IMR-90 (cell line): ENCODE measurements at regions not wholly inside any gene's neighbourhood (a gene's known extent, or its start where the extent isn't known, plus 50 kb on each side); places are given as distances from the start of the nearest gene placed in this dataset.
"Not testable (repeated sequence)": the region's sequence is repeated elsewhere in the genome, so short reads cannot be mapped to it uniquely, and the experiment has no call there.

Source experiments
- ATAC-seq: fragments of 200-7000 bp; cut with Tn5 transposase; 2 replicates; pipeline ENCODE4 v1.9.1; 2020; ENCODE audit warnings: low read depth, mild to moderate bottlenecking, moderate library complexity
- BruUV-seq: library from RNA; stranded (reverse); fragments of 400-500 nt; replicated peaks from 2 replicates; lab custom pipeline; 2021; lab: Mats Ljungman, UMichigan
- CTCF ChIA-PET: fragments of 300-600 bp; formaldehyde crosslinking; extraction: SDS; loops from one replicate; lab custom pipeline; 2021; ENCODE audit warnings: antibody characterized with exemption; lab: Yijun Ruan, JAX
- POLR2A ChIA-PET: fragments of 300-600 bp; sonication (Branson Sonifier 250); formaldehyde crosslinking; loops from one replicate; lab custom pipeline; 2022; ENCODE audit warnings: antibody characterized with exemption; ENCODE audit not compliant: unreplicated experiment; lab: Charles Lee
- DNase-seq: peaks from one replicate; pipeline ENCODE4 v3.0.0; 2013
- H2AFZ ChIP-seq: replicated peaks from 2 replicates; pipeline ENCODE3; 2013; ENCODE audit warnings: low read length, mild to moderate bottlenecking; ENCODE audit not compliant: poor library complexity
- H2AK5ac ChIP-seq: 2 replicates; pipeline ENCODE4 v1.6.1; 2013; ENCODE audit warnings: low read depth, low read length, inconsistent platforms
- H2AK9ac ChIP-seq: replicated peaks from 2 replicates; pipeline ENCODE3; 2013; ENCODE audit warnings: mild to moderate bottlenecking, low read depth, low read length, moderate library complexity; ENCODE audit not compliant: poor library complexity
- H2BK120ac ChIP-seq: 2 replicates; pipeline ENCODE4 v1.6.1; 2013; ENCODE audit warnings: low read depth, low read length, inconsistent platforms
- H2BK15ac ChIP-seq: 3 replicates; pipeline ENCODE4 v1.6.1; 2013; ENCODE audit warnings: low read depth, low read length, inconsistent platforms
- H2BK20ac ChIP-seq: 2 replicates; pipeline ENCODE4 v1.6.1; 2013; ENCODE audit warnings: low read depth, mild to moderate bottlenecking, inconsistent platforms, low read length, moderate library complexity
- H2BK5ac ChIP-seq: 2 replicates; pipeline ENCODE4 v1.6.1; 2013; ENCODE audit warnings: mild to moderate bottlenecking, low read depth, low read length, inconsistent platforms; ENCODE audit not compliant: poor library complexity, severe bottlenecking
- H3K14ac ChIP-seq: replicated peaks from 2 replicates; pipeline ENCODE4 v1.6.1; 2013; ENCODE audit warnings: low read depth, low read length, inconsistent platforms
- H3K18ac ChIP-seq: 2 replicates; pipeline ENCODE4 v1.6.1; 2013; ENCODE audit warnings: low read depth, low read length, control low read depth
- H3K23ac ChIP-seq: 2 replicates; pipeline ENCODE4 v1.6.1; 2013; ENCODE audit warnings: low read depth, low read length, inconsistent platforms
- H3K27ac ChIP-seq: 2 replicates; pipeline ENCODE4 v1.5.1; 2013; ENCODE audit warnings: mild to moderate bottlenecking, control low read depth, low read length; ENCODE audit not compliant: insufficient read depth
- H3K27me3 ChIP-seq: 2 replicates; pipeline ENCODE4 v1.6.1; 2013; ENCODE audit warnings: low read length; ENCODE audit not compliant: control insufficient read depth, insufficient read depth
- H3K36me3 ChIP-seq: 2 replicates; pipeline ENCODE4 v1.6.1; 2013; ENCODE audit warnings: low read length, mixed read lengths; ENCODE audit not compliant: control insufficient read depth, insufficient read depth
- H3K4ac ChIP-seq: 2 replicates; pipeline ENCODE4 v1.6.1; 2013; ENCODE audit warnings: low read depth, low read length, inconsistent platforms
- H3K4me1 ChIP-seq: 2 replicates; pipeline ENCODE4 v1.6.1; 2013; ENCODE audit warnings: low read length, mixed read lengths; ENCODE audit not compliant: control insufficient read depth, insufficient read depth
- H3K4me2 ChIP-seq: 2 replicates; pipeline ENCODE4 v1.6.1; 2013; ENCODE audit warnings: low read depth, mild to moderate bottlenecking, control low read depth, low read length, moderate library complexity
- H3K4me3 ChIP-seq: 2 replicates; pipeline ENCODE4 v1.5.1; 2013; ENCODE audit warnings: low read depth, mild to moderate bottlenecking, control low read depth, low read length, moderate library complexity; ENCODE audit not compliant: insufficient read depth
- H3K56ac ChIP-seq: 2 replicates; pipeline ENCODE4 v1.6.1; 2013; ENCODE audit warnings: low read length, inconsistent platforms; ENCODE audit not compliant: insufficient read depth; ENCODE audit errors: extremely low read depth
- H3K79me1 ChIP-seq, 2 experiments: 2 replicates each; pipeline ENCODE4 v1.6.1; 2013; ENCODE audit warnings: low read length in 2 of 2, inconsistent platforms in 1 of 2, low read depth in 1 of 2
- H3K9ac ChIP-seq: 2 replicates; pipeline ENCODE4 v1.6.1; 2013; ENCODE audit warnings: low read depth, low read length, control low read depth
- H3K9me1 ChIP-seq: 2 replicates; pipeline ENCODE4 v1.6.1; 2013; ENCODE audit warnings: low read length, inconsistent platforms; ENCODE audit not compliant: insufficient read depth
- H3K9me3 ChIP-seq: 2 replicates; pipeline ENCODE4 v1.6.1; 2013; ENCODE audit warnings: low read length; ENCODE audit not compliant: control insufficient read depth, insufficient read depth
- H4K20me1 ChIP-seq: 2 replicates; pipeline ENCODE4 v1.6.1; 2013; ENCODE audit warnings: low read length, inconsistent platforms; ENCODE audit not compliant: insufficient read depth
- H4K5ac ChIP-seq: 2 replicates; pipeline ENCODE4 v1.6.1; 2013; ENCODE audit warnings: mild to moderate bottlenecking, low read depth, low read length, control low read depth
- H4K8ac ChIP-seq, 2 experiments: 2 replicates each; pipeline ENCODE4 v1.6.1; 2013; ENCODE audit warnings: low read depth in 2 of 2, low read length in 2 of 2, control low read depth in 1 of 2, inconsistent platforms in 1 of 2
- H4K91ac ChIP-seq: 2 replicates; pipeline ENCODE4 v1.6.1; 2013; ENCODE audit warnings: low read depth, low read length, inconsistent platforms; ENCODE audit not compliant: insufficient read depth
- WGBS, 2 experiments: methylation state at CpG; one replicate each; pipeline versions ENCODE4 v1.1.5 to v1.1.7; 2013; ENCODE audit warnings: missing lambda C conversion rate in 2 of 2; ENCODE audit not compliant: insufficient read length in 1 of 2; ENCODE audit errors: extremely low coverage in 2 of 2; 5-methylcytosine and 5-hydroxymethylcytosine counted together
- dilution Hi-C: fragments of 300-500 bp; cut with HindIII; formaldehyde crosslinking; loops from one replicate; pipeline ENCODE4 v1.14.3; 2018; ENCODE audit warnings: low sequenced_read_pairs; ENCODE audit not compliant: unreplicated experiment
- in situ Hi-C: fragments of 300-500 bp; cut with MboI; formaldehyde crosslinking; loops from 3 replicates; pipeline ENCODE4 v1.14.3; 2019; ENCODE audit warnings: low sequenced_read_pairs, inconsistent platforms, mixed read lengths
- intact Hi-C: fragments of 100-400 bp; cut with micrococcal nuclease; formaldehyde crosslinking; loops from 2 replicates; pipeline ENCODE4 v1.10.0; 2022

GRCh38 chr18:5004031-5004820 lies 192.8 kb downstream of the AKAIN1 start:
- H4K20me1 ChIP-seq, H3K9me1 ChIP-seq, H3K23ac ChIP-seq, H3K4me2 ChIP-seq, DNase-seq, BruUV-seq, dilution Hi-C loops, H3K4me3 ChIP-seq, H3K14ac ChIP-seq, H3K4me1 ChIP-seq, H3K56ac ChIP-seq, H3K18ac ChIP-seq, H3K27ac ChIP-seq, POLR2A ChIA-PET, H4K8ac ChIP-seq, H4K91ac ChIP-seq, H2BK5ac ChIP-seq, H3K4ac ChIP-seq, H3K79me1 ChIP-seq, in situ Hi-C loops, H2BK120ac ChIP-seq, H2BK20ac ChIP-seq, H2AFZ ChIP-seq, H2AK9ac ChIP-seq, intact Hi-C loops, H2AK5ac ChIP-seq, H3K27me3 ChIP-seq, H3K9ac ChIP-seq, ATAC-seq, H3K36me3 ChIP-seq, CTCF ChIA-PET, H2BK15ac ChIP-seq, H4K5ac ChIP-seq: not testable (repeated sequence)
- WGBS, 2 experiments: no CpG with 5 or more reads among the region's 32 CpGs
- H3K9me3 ChIP-seq: peaks cover 15% of the 10 kb centered on the region
